GM18505 (cell line): ENCODE measurements at regions not wholly inside any gene's neighbourhood (a gene's known extent, or its start where the extent isn't known, plus 50 kb on each side); places are given as distances from the start of the nearest gene placed in this dataset.
"Not testable (repeated sequence)": the region's sequence is repeated elsewhere in the genome, so short reads cannot be mapped to it uniquely, and the experiment has no call there.

Experiments
- ATAC-seq: cut with Tn5 transposase; IDR thresholded peaks from one replicate; pipeline ENCODE4 v1.9.1; 2021; ENCODE audit not compliant: unreplicated experiment
- POLR2A ChIP-seq: IDR thresholded peaks from 4 replicates; pipeline ENCODE4 v1.6.1; 2011; ENCODE audit warnings: borderline replicate concordance; ENCODE audit not compliant: insufficient read depth, insufficient read length; ENCODE audit errors: extremely low read depth

DNA sequence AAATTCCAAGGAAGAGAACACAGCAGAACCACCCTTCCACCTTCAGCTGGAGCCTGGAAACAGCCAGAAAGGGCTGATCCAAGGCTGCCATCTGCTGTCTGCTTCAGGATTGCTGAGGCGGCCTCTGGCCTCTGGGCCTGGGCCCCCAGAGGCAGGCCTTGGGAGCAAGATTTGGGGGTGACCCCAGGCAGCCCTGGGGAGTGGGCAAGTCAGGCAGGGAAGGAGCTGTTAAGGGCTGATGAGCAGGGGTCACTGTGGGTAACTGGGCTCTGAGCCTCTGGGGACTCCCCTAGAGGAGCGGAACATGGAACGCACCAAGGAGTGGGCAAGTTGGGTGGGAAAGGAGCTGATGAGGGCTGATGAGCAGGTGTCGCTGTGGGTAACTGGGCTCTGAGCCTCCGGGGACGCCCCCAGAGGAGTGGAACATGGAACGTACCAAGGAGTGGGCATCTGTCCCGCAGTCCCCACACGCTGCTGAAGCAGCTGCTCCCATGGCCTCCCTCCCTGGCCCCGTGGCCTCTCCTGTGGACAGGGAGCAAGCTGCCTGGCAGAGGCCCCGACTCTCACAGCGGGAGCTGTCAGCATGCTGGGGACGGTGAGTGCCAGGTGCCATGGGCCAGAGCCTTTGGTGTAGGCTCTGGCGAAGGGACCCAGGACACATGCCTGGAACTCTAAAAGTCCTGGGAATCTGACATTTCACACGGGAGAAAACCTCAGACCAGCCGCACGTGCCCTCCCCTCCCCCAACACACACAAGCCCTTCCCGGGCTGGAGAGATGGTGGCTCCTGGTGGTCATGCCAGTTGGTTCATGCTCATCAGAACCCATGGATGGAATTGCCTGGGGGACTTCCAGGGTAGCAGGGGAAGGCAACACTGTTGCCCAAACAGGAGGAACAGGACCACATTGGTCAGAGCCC is 148.8 kb downstream of the NPIPB11 start:
- ATAC-seq, result not testable (repeated sequence)

DNA sequence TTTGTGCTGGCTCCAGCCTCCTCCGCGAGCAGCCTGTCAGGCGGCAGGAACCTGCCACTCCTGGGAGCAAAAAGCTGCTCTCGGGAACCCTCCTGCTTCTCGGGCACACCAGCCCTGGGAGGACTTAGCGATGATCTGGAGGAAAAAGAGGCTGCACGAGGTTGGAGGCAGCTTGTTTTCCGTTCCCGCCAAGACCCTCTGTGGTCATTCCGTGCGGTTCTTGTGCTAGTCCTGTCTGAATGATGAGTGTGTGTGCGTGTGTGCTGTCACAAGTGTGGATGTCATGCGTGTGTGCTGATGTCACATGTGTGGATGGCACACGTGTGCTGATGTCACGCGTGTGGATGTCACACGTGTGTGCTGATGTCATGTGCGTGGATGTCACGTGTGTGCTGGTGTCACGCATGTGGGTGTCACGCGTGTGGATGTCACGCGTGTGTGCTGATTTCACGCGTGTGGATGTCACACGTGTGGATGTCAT is 150.0 kb downstream of the NPIPB11 start:
- no peak for ATAC-seq
- no peak for TF ChIP-seq POLR2A

DNA sequence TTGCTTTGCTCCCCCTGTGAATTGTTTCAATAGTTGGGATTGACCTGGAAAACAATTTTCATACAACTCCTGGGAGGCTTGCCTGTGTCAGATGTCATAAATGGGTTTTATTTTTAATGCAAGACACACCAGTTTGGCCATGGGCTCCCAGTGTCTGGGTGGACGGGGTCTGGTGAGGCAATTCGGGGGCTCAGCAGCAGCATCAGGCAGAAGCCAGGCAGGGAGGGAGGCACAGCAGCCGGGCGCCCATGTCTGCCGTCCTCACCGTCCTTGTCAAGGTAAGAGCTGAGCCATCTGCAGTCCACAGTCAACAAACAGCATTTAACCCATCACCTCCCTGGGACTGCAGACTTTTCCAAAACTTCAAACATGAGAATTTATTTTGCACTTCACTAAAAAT is 150.6 kb downstream of the NPIPB11 start:
- not testable (repeated sequence) for ATAC-seq

DNA sequence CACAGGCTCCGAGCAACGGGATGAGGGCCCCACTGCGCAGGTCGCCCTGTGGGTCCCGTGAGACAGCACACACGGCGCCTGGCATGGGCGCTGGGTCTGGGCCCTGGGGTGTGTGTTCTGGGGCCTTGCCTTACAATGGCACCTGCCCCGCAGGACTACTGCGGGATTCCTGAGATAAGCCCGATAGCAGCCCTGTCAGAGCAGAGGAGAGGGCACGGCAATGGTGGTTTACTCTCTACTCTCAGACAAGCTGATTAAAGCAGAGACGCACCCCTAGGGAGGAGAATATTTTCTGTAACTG is 151.1 kb downstream of the NPIPB11 start:
- not testable (repeated sequence) for ATAC-seq

DNA sequence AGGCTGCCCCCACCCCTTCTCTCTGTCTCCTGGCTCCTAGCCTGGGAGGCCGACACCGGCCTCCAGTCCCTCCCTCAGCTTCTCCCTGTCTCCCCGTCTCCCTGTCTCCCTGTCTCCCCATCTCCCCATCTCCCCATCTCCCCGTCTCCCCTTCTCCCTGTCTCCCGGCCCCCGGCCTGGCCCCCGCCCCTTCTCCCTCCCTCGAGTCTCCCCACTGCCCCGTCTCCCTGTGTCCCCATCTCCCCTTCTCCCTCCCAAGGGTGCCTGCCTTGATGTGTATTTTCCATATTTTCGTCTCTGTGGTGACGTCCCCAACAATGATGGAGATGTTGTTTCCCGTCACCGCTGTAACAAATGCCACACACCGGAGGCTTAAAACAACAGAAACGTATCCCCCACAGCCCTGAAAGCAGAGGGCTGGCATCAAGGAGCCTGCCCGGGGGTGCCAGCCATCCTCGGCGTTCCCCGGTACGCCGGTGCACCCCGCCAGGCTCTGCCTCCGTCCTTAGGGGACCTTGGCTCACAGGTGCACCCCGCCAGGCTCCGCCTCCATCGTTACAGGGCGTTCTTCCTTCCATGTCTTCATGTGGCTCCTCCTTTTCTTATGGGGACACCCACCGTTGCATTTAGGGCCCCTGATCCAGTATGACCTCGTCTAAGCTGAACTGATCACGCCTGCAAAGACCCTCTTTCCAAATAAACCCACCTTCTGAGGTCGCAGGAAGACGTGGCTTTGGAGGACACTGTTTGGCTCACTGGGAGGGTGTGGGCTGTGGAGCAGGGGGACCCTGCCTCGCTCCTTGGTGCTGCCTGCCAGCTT is 151.6 kb downstream of the NPIPB11 start:
- TF ChIP-seq POLR2A, result no peak
- no peak for ATAC-seq

DNA sequence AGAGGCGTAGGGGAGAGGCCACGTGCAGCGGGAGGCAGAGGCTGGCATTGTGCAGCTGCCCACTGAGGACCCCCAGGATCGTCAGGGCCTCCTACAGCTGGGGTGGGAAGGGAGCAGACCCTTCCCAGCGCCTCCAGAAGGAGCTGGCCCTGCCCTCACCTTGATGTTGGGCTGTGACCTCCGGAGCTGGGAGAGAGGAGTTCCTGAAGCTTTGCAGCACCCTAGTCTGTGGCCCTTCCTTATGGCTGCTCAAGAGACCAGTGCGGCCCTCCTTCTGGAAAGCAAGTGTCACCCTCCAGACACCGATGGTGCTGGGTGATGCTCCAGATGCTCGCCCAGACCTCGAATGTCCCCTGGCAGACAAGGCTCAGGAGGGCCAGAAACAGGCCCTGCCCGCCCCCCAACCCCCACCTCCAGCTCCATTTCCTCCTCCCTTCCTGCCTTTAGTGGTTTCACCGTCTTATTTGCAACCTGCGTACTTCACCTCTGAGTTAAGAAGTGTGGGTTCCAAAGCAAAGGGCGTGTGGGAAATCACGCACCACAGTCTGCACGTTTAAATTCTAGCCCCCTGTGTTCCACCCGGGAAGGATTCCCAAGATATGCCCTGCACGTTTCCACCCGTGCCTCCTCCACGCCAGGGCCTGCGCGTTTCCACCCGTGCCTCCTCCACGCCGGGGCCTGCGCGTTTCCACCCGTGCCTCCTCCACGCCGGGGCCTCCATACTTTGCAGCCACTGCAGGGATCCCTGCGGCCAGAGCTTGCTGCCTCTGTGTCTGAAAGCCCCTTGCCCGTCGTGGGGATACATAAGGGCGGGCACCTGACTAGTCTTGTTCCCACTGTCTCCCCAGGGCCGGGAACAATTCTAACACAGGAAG is 152.6 kb downstream of the NPIPB11 start:
- ATAC-seq, result not testable (repeated sequence)

DNA sequence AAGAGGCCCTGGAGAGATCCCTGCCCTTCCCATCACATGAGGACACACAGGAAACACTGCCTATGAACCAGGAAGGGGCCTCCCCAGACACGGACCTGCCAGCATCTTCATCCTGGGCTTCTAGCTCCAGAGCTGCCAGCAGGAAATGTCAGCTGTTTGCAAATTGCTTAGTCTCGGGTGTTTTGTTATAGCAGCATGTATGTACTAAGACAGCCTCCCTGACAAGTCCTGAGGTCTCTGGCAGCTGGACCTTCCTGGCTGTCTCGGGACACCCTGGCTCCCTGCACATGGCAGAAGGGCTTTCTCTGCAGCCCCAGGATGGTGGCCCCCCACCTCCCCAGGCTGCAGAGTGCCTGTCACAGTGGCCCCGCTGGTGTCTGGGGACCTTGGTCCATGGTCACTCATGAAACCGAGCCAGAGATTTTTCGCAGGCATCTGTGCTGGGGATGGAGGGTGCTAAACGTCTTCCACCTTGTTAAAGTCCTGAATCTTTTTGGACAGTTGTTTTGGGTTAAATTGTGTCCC is 153.4 kb downstream of the NPIPB11 start:
- not testable (repeated sequence) for ATAC-seq

DNA sequence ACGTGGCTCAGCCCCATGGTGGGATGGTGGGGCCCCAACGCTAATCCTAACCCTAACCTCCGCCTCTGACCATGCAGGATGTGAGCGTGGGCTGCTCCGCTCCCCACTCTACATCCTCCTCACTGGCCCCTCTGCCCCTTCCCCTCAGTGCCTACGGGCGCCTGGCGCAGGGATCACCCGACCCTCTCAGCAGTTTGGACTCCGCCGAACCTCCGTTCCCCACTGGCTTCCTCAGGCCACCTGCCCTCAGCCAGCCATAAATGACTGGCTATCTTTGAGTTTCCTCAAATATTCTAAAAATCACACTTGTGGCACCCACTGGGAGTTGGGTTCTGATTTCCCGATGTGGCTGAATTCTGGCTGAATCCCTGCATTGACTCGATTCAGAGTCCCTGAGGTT is 154.2 kb downstream of the NPIPB11 start:
- not testable (repeated sequence) for ATAC-seq

DNA sequence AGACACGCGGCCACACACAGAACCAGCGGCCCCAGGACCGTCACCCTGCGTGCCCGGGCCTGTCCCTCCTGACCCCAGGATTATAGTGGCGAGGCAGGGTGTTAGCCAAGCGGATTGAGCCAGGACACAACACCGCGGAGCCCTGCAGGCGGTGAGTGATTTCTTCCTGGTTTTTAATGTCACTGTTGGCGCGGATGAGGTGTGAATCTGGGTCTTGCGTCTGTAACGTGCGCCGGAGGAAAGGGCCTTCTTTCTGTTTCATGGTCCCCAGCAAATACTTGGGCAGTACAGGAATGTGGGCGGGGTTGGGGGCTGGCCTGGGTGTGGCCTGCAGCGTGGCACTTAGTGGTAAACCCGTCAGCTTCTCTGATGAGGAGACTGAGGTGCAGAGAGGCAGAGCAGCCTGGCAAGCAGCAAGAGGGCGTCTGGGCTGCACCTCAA is 154.9 kb downstream of the NPIPB11 start:
- ATAC-seq, result not testable (repeated sequence)

DNA sequence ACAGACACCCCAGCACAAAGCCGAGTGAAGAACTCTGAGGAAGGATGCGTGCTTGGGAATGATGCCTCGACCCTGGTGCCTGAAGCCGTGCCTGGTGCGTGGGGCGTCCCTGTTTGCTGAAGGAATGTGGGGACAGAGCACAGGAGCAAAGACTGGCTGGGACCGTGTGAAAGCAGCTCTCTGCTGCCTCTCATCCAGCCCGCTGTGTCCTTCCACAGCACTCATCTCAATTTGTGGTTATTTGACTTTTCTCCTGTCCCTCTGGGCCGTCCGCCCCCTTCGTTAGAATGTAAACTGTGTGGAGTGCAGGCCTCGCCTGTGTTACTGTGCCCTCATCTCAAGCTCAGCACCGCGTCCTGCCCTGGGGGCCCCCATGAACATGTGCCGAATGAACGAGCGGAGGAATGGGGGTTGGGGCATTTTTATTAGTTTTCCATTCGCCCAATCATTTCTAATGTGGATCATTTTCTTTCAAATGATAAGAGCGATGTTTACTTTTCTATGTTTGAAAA is 155.5 kb downstream of the NPIPB11 start:
- not testable (repeated sequence) for ATAC-seq

DNA sequence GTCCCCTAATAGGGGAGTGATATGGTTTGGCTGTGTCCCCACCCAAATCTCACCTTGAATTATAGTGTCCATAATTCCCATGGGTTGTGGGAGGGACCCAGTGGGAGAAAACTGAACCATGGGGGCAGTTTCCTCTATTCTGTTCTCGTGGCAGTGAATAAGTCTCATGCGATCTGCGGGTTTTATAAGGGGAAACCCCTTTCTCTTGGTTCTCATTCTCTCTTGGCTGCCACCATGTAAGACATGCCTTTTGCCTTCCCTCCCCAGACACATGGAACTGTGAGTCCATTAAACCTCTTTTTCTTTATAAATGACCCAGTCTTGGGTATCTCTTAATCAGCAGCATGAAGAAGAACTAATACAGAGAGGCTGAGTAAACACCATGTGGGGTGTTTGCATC is 156.0 kb downstream of the NPIPB11 start:
- ATAC-seq, result not testable (repeated sequence)

DNA sequence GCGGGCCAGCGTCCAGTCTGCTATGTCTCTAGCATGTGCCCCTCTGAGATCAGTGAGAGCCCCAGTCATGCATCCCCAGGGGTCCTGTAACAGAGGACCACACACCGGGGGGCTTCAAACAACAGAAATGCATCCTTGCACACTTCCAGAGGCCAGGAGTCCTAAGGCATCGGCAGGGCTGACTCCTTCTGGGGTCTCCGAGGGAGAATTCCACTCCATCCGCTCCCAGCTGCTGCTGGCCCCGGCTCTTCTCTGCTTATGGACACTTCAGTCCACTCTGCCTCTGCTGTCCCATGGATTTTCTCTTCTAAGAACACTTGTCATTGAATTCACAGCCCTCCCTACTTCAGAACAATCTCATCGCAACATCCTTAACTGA is 157.6 kb downstream of the NPIPB11 start:
- ATAC-seq, result not testable (repeated sequence)

DNA sequence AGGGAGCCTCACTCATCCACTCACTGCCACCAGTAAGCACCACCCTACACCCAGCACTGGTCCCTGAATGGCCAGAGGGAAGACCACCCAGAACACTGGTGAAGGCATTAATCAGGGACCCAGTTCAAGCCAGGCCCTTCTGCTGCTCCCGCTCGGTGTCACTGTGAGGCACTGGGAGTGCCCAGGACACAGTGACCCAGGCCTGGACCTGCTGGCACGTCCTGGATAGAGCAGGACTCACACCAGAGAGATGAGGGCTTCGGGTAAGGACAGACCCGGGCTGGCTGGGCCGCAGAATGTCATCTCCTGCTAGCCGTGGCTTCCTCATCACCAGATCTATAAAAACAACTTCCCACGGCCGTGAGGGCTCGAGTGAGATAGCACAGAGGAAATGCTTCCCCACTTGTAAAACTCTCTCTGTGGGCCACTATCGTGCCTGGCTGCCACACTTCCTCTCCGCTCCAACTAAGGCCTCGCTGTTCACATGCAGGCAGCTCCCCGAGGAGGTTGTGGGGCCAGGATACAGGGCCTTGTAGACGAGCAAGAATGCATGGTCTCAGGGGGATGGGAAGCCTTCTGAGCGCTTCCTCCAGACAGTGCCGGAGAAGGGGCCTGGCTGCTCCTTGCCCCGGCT is 158.1 kb downstream of the NPIPB11 start:
- not testable (repeated sequence) for ATAC-seq

DNA sequence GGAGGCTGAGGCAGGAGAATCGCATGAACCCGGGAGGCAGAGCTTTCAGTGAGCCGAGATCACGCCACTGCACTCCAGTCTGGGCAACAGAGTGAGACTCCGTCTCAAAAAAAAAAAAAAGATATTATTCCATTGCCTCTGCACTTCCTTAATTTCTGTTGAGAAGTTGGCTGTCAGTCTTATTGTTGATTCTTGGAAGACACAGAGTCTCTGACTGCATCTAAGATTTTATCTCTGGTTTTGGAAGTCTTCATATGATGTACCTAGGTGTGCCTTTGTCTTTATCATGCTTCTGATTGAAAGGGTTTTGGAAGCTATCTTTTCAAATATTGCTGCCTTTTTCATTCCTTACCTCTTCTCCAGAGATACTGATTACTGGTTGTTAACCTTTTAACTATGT is 160.4 kb downstream of the NPIPB11 start:
- ATAC-seq, result not testable (repeated sequence)
